ENCODE measurements at regions not wholly inside any gene's neighbourhood (a gene's known extent, or its start where the extent isn't known, plus 50 kb on each side); places are given as distances from the start of the nearest gene placed in this dataset.

GRCh38 chr10:55426138-55426537, 625.1 kb upstream of the PCDH15 start:
- TF ChIP-seq, protein P1, sequence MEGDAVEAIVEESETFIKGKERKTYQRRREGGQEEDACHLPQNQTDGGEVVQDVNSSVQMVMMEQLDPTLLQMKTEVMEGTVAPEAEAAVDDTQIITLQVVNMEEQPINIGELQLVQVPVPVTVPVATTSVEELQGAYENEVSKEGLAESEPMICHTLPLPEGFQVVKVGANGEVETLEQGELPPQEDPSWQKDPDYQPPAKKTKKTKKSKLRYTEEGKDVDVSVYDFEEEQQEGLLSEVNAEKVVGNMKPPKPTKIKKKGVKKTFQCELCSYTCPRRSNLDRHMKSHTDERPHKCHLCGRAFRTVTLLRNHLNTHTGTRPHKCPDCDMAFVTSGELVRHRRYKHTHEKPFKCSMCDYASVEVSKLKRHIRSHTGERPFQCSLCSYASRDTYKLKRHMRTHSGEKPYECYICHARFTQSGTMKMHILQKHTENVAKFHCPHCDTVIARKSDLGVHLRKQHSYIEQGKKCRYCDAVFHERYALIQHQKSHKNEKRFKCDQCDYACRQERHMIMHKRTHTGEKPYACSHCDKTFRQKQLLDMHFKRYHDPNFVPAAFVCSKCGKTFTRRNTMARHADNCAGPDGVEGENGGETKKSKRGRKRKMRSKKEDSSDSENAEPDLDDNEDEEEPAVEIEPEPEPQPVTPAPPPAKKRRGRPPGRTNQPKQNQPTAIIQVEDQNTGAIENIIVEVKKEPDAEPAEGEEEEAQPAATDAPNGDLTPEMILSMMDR (IDR thresholded peaks at IDR 0.05): no peak
- no peak for TF ChIP-seq POLR2A (IDR thresholded peaks at IDR 0.05)

All from esophagus squamous epithelium (tissue), 4 donors.